ENCODE measurements at regions not wholly inside any gene's neighbourhood (a gene's known extent, or its start where the extent isn't known, plus 50 kb on each side); places are given as distances from the start of the nearest gene placed in this dataset.

GRCh38 chr12:17971850-17972249 is 118.1 kb downstream of the RERGL start:
- TF ChIP-seq CTCF (IDR thresholded peaks at IDR 0.05; ENCODE audit: borderline replicate concordance, insufficient read depth, low read depth, low read length): no peak
- H3K4me3 ChIP-seq (ENCODE audit: low read depth, low read length): no peak overlapping the region

GRCh38 chr12:17954788-17955187 is 135.2 kb downstream of the RERGL start:
- no peak for TF ChIP-seq CTCF (IDR thresholded peaks at IDR 0.05; ENCODE audit: borderline replicate concordance, insufficient read depth, low read depth, low read length)

GRCh38 chr12:17950898-17951297 is 139.1 kb downstream of the RERGL start:
- TF ChIP-seq CTCF (IDR thresholded peaks at IDR 0.05; ENCODE audit: borderline replicate concordance, insufficient read depth, low read depth, low read length): no peak

More at GRCh38 chr12:17954788-17955187, 135.2 kb downstream of the RERGL start:
- no peak overlapping the region for H3K4me3 ChIP-seq (ENCODE audit: low read depth, low read length)

GRCh38 chr12:17949558-17950141 is 140.3 kb downstream of the RERGL start:
- no peak for TF ChIP-seq CTCF (IDR thresholded peaks at IDR 0.05; ENCODE audit: borderline replicate concordance, insufficient read depth, low read depth, low read length)
- H3K4me3 ChIP-seq (ENCODE audit: low read depth, low read length): no peak overlapping the region

More at GRCh38 chr12:17950898-17951297, 139.1 kb downstream of the RERGL start:
- H3K4me3 ChIP-seq (ENCODE audit: low read depth, low read length): no peak overlapping the region

- H3K4me3 ChIP-seq (ENCODE audit: low read depth, low read length): no peak overlapping the region
- no peak for TF ChIP-seq CTCF (IDR thresholded peaks at IDR 0.05; ENCODE audit: borderline replicate concordance, insufficient read depth, low read depth, low read length)
Measured at GRCh38 chr12:17928708-17929366, 161.2 kb downstream of the RERGL start.

GRCh38 chr12:17918013-17918412 is 172.0 kb downstream of the RERGL start:
- TF ChIP-seq CTCF (IDR thresholded peaks at IDR 0.05; ENCODE audit: borderline replicate concordance, insufficient read depth, low read depth, low read length): no peak

GRCh38 chr12:17884581-17884980 is 205.4 kb downstream of the RERGL start:
- TF ChIP-seq CTCF (IDR thresholded peaks at IDR 0.05; ENCODE audit: borderline replicate concordance, insufficient read depth, low read depth, low read length): no peak
- H3K4me3 ChIP-seq (ENCODE audit: low read depth, low read length): no peak overlapping the region

More at GRCh38 chr12:17918013-17918412, 172.0 kb downstream of the RERGL start:
- H3K4me3 ChIP-seq (ENCODE audit: low read depth, low read length): no peak overlapping the region
